ENCODE measurements at regions not wholly inside any gene's neighbourhood (a gene's known extent, or its start where the extent isn't known, plus 50 kb on each side); places are given as distances from the start of the nearest gene placed in this dataset.

DNA sequence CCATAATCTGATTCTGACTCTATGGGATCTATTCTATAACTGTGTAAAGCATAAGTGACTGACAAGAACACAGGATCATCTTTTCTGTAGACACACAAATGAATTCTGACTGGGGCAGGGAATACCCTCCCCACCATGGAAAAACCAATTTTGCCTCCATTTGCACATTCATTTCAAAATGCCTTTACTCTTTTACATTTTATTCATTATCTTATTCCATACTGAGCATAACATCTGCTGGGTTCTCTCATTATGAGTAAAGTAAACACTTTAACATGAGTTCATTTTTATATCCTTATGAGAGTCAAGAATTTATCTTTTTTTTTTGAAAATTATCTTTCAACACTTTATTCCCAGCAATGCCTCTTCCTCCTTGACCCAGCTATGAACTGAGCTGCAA lies 163.5 kb downstream of the RNF152 start:
- H3K27ac Mint-ChIP-seq = no peak overlapping the region
- no peak for DNase-seq (ENCODE audit: extremely low spot score, unreplicated experiment)
- peaks cover 4% of the 10 kb centered on the region for H3K9me3 Mint-ChIP-seq
- no peak overlapping the region for H3K4me3 Mint-ChIP-seq
- no peaks in the 10 kb centered on the region for H3K36me3 Mint-ChIP-seq
- no peak for TF ChIP-seq CTCF (conservative IDR thresholded peaks at IDR 0.05)
- H3K27me3 Mint-ChIP-seq = no peaks in the 10 kb centered on the region
- H3K4me1 Mint-ChIP-seq (ENCODE audit: unreplicated experiment) = peaks cover 18% of the 10 kb centered on the region

- no peak overlapping the region for H3K4me3 Mint-ChIP-seq
- H3K36me3 Mint-ChIP-seq = no peaks in the 10 kb centered on the region
- peaks cover 3% of the 10 kb centered on the region for H3K4me1 Mint-ChIP-seq (ENCODE audit: unreplicated experiment)
- no peak overlapping the region for H3K27ac Mint-ChIP-seq
- DNase-seq (ENCODE audit: extremely low spot score, unreplicated experiment) = no peak
- peaks cover 4% of the 10 kb centered on the region for H3K9me3 Mint-ChIP-seq
- no peak for TF ChIP-seq CTCF (conservative IDR thresholded peaks at IDR 0.05)
- H3K27me3 Mint-ChIP-seq = no peaks in the 10 kb centered on the region
Measured at GRCh38 chr18:61727241-61728193, 165.3 kb downstream of the RNF152 start.

DNA sequence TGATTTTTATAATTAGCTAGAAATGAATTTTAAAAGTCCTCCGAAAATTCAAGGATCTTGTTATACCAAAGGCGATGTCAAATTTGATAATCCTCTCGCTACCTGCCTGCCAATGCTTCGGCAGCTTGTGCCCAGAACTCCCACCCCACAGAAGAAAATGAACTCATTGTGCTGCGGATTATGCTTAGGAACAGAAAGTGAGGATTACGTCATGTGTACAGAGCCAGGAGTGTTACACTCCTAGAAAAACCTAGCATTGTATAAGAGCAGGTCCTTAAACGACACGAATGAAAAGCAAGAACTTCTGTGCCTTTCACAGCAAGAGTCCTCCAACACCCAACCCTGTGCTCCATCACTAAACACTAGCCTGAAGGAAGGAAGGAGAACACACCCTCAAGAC lies 168.3 kb downstream of the RNF152 start:
- Mint-ChIP-seq H3K9me3 (peaks cover 4% of the 10 kb centered on the region), H3K27me3 (no peaks in the 10 kb centered on the region), H3K4me3 (no peak overlapping the region), H3K27ac (no peak overlapping the region), H3K4me1 (ENCODE audit: unreplicated experiment) (no peaks in the 10 kb centered on the region), H3K36me3 (no peaks in the 10 kb centered on the region)
- no peak for DNase-seq (ENCODE audit: extremely low spot score, unreplicated experiment)
- TF ChIP-seq CTCF (conservative IDR thresholded peaks at IDR 0.05) = no peak

DNA sequence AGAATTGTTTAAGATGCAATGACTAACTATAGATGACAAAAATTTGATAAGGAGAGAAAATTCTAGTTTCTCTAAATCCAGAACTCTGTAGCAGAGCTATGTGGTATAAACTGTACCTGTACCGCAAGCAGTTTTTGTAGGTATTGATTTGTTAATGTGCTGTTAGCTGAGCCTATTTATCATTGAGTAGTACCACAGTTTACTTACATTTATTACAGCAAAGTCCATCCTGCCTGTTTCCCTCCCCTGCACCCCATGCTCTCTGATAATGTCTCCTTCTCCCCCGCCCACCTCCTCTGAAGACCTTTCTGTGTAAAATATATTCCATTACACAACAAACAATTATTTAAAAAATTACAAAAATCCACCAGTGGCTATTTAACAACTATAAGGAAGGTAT lies 170.6 kb downstream of the RNF152 start:
- no peaks in the 10 kb centered on the region for H3K27me3 Mint-ChIP-seq
- DNase-seq (ENCODE audit: extremely low spot score, unreplicated experiment) = no peak
- H3K4me3 Mint-ChIP-seq = no peak overlapping the region
- H3K9me3 Mint-ChIP-seq = peaks cover 4% of the 10 kb centered on the region
- H3K4me1 Mint-ChIP-seq (ENCODE audit: unreplicated experiment) = no peaks in the 10 kb centered on the region
- TF ChIP-seq CTCF (conservative IDR thresholded peaks at IDR 0.05) = no peak
- H3K27ac Mint-ChIP-seq = no peak overlapping the region
- no peaks in the 10 kb centered on the region for H3K36me3 Mint-ChIP-seq

DNA sequence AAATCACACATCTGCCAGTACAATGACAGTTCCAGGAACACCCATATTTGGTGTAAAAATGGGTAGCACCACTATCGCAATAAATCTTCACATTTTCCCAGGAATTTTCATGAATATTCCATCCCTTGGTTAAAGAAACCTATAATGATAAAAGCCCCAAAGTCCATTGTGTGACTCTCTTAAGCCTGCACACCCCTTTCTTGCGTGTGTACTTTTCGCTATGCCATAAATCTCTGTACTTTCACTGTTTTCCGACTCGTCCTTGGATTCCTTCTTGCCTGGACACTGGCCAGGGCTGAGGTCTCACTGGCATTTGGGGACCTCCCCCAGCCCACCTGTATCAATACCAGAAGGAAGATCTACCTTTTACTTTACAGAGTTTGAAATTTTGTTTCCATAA lies 172.3 kb downstream of the RNF152 start:
- Mint-ChIP-seq H3K27me3 (no peaks in the 10 kb centered on the region), H3K4me1 (ENCODE audit: unreplicated experiment) (no peaks in the 10 kb centered on the region), H3K27ac (no peak overlapping the region), H3K36me3 (no peaks in the 10 kb centered on the region), H3K9me3 (no peaks in the 10 kb centered on the region), H3K4me3 (no peak overlapping the region)
- DNase-seq (ENCODE audit: extremely low spot score, unreplicated experiment) = no peak
- no peak for TF ChIP-seq CTCF (conservative IDR thresholded peaks at IDR 0.05)

Data from type B pancreatic cell (in vitro differentiated cells).